ENCODE measurements at regions not wholly inside any gene's neighbourhood (a gene's known extent, or its start where the extent isn't known, plus 50 kb on each side); places are given as distances from the start of the nearest gene placed in this dataset.

DNA sequence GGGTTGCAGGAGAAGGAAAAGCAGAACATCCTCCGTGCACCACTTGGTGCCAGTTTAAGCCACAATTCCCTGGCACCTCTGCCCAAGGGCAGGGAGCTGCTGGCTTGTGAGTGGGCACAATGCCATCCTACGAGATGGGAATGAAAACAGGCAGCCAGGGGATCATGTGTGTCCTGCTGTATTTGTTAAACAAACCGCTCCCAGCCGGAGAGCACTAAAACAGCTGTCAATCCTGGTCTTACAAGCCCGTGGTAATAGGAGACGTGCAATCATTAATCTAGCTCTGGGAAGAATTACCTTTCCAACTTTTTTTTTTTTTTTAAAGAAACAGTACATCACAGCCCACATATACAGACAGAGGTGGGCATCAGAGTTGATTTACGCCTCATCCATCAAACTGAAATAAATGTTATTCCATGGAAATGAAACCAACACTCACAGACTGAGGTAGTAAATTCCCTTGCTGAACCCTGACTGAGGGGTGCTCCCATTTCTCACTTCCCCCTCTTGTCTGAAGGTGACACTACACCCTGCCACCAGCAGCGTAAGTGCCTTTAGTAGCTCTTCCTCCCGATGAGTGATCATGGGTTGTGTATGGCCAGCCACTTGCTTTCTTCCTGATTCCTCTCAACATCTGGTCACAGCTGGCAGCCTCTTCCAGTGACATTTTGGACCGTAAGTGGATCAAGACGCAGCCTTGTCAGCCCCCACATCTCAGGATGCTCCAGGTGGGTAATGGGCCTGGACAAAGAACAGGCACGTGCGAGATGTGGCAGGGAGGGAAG is 143.8 kb downstream of the TEX36 start:
- TF ChIP-seq CTCF (conservative IDR thresholded peaks at IDR 0.05; ENCODE audit: low read length) = no peak
- TF ChIP-seq EZH2phosphoT487 (IDR thresholded peaks at IDR 0.05; ENCODE audit: borderline replicate concordance) = no peak
